HG02678 (cell line): ENCODE measurements at regions not wholly inside any gene's neighbourhood (a gene's known extent, or its start where the extent isn't known, plus 50 kb on each side); places are given as distances from the start of the nearest gene placed in this dataset.
"Not testable (repeated sequence)": the region's sequence is repeated elsewhere in the genome, so short reads cannot be mapped to it uniquely, and the experiment has no call there.

Experiments
- ATAC-seq: cut with Tn5 transposase; IDR thresholded peaks from one replicate; pipeline ENCODE4 v1.9.1; 2021; ENCODE audit warnings: mild to moderate bottlenecking, moderate library complexity; ENCODE audit not compliant: unreplicated experiment

GRCh38 chrX:25144043-25144940 is 128.5 kb upstream of the ARX start:
- ATAC-seq = no peak

GRCh38 chrX:25143596-25143995 is 127.8 kb upstream of the ARX start:
- no peak for ATAC-seq

- no peak for ATAC-seq
Measured at GRCh38 chrX:25141684-25142083, 125.9 kb upstream of the ARX start.

- ATAC-seq = no peak
Measured at GRCh38 chrX:25131055-25131454, 115.3 kb upstream of the ARX start.

DNA sequence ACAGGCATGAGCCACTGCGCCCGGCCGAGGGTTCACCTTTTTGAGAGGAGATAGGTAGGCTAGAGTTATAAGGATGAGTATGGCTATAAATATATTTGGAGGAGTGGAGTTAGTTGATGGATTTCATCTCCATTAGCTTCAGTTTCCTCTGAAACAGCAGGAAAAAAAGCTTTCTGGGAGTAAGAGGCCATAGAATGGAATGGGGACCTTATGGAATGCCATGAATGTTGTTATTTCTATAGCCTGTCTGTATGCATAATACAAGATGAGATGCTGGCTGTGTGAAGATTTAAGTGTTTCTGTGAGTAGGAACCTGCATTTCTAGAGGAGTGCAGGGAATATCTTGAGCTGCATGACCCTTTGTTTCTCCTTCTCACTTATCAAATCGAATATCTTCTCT is 114.9 kb upstream of the ARX start:
- ATAC-seq = no peak

DNA sequence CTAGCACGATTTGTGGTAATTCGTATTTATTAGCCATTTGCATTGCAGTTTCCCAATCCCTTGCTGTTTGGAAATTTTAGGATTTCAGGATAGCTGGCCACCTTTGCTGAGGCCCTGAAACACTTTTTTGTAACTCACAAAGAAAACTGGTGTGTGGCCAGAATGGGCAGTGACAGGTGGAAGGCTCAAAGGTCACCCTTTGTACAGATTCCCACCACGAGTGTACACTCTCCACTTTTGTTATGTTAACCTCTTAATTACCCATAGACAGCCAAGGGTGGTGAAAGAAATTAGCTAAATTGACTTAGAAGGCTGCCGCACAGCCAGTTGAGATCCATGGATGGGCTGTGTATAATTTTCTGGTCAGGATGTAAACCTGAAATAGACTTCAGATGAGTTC is 109.7 kb upstream of the ARX start:
- ATAC-seq = no peak

DNA sequence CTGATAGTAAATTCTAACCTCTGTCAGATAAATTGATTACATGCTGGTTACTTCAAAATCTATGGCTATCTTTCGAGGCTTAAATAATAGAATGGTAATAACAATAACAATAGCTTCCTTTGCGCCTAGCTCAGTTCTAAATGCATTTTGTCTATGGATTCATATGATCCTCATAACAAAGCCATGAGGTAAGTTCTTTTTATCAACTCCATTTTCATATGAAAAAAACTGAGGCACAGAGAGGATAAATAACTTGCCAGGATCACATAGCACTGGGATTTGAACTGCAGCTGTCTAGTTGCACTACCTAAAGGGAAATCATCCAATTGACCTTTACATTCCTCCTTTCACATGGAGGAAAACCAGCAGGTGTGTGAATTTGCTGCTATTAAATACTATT is 108.6 kb upstream of the ARX start:
- ATAC-seq = no peak

- no peak for ATAC-seq
Measured at GRCh38 chrX:25112156-25112555, 96.4 kb upstream of the ARX start.

DNA sequence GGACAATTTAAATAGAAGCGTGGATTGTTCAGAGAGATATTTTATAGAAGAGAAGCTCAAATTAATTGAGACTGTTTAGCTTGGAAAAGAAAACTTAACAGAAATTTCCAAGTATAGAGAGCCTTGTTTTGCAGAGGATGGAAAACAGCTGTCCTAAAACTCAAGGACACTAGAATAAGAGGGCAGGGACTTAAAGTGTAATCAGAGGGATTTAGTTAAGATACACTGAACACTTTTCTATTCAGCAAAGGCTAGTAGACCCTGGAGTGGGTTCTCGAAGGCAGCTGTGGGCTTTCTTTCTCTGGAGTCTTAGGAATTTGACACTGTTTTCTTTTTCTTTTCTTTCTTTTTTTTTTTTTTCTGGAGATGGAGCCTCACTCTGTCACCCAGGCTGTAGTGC is 92.7 kb upstream of the ARX start:
- no peak for ATAC-seq

GRCh38 chrX:25105221-25105620 is 89.5 kb upstream of the ARX start:
- ATAC-seq = no peak

DNA sequence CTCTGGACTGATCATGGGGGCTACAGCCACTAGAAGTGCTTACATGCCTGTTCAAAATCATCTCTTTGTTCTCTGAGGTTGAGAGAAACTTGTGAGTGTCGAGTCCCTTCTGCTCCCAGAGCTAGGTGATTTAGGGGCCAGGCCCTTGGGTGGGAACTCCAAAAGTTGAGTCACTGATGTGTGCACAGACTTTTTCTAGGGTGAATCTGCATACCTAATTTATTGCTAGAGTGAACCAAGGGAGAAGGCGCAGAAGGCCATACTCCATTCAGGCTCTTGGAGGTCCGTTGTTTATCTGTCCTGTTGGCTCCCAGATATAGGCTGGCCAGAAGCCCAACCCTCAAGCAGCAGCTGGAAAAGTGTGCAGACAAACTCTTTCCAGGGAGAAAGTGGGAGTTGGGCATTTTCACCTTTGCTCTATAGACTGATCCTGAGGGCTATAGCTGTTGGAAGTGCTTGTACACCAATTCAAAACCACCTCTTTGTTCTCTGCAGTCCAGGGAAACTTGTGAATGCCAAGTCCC is 80.8 kb upstream of the ARX start:
- no peak for ATAC-seq

DNA sequence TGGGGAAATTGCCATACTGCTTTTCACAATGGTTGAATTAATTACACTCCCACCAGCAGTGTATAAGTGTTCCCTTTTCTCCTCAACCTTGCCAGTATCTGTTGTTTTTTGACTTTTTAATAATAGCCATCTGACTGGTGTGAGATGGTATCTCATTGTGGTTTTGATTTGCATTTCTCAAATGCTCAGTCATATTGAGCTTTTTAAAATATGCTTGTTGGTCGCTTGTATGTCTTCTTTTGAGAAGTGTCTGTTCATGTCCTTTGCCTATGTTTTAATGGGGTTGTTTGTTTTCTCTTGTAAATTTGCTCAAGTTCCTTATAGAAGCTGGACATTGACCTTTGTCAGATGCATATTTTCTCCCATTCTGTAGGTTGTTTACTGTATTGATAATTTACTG is 75.4 kb upstream of the ARX start:
- ATAC-seq = not testable (repeated sequence)

DNA sequence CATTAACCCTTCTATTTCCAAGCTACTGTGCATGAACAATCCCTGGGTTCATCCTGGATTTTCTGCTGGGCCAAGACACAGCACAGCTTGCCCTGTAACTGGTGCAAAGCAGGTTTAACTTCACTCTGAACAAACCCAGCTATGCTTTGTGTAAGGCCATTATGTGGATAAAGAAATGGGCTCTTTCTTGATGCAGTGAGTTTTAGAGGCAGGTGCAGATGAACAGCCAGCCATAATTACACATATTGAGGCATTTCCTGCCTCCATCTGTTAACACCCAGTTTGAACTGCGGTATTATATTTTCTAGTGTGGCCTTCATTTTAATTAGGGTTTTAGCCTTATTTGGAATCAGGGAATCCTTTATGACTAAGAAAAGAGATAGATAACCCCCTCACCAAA is 68.7 kb upstream of the ARX start:
- ATAC-seq = no peak

GRCh38 chrX:25083661-25084060 is 67.9 kb upstream of the ARX start:
- no peak for ATAC-seq

DNA sequence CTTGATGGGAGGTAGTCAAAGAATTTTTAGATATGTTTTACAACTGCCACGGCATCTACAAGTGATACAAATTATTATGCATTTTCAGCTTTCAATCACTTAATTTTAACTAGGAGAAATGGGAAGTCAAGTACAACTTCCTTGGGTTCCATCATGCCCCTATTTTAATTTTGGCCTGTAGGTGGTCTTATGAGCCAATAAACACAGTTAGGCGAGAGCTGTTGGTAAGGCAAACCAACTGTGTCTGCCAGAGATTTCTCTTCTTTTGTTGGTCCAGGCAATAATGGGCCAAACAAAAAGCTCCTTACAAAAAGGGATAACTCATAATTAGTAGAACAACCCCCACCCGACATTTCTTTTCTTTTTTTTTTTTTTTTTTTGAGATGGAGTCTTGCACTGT is 63.3 kb upstream of the ARX start:
- ATAC-seq = no peak

GRCh38 chrX:25076941-25077500 is 61.3 kb upstream of the ARX start:
- ATAC-seq = no peak

GRCh38 chrX:25072247-25072646 is 56.5 kb upstream of the ARX start:
- no peak for ATAC-seq

GRCh38 chrX:25070038-25070437 is 54.3 kb upstream of the ARX start:
- no peak for ATAC-seq

GRCh38 chrX:25069209-25069608 is 53.4 kb upstream of the ARX start:
- ATAC-seq = no peak

GRCh38 chrX:25068340-25068739 is 52.6 kb upstream of the ARX start:
- no peak for ATAC-seq

- ATAC-seq = peak; percentile 72
Measured at GRCh38 chrX:25067271-25068172, 51.8 kb upstream of the ARX start.
